HCT116 (cell line): ENCODE measurements at regions not wholly inside any gene's neighbourhood (a gene's known extent, or its start where the extent isn't known, plus 50 kb on each side); places are given as distances from the start of the nearest gene placed in this dataset.

Experiments used
- ATAC-seq: fragments of 200-7000 bp; cut with Tn5 transposase; 2 replicates; pipeline ENCODE4 v1.9.1; 2020; ENCODE audit warnings: mild to moderate bottlenecking, moderate library complexity
- BruUV-seq: library from RNA; stranded (reverse); fragments of 400-500 nt; replicated peaks from 2 replicates; lab custom pipeline; 2021; lab: Mats Ljungman, UMichigan
- CTCF ChIA-PET: fragments of 300-600 bp; sonication (Branson Sonifier 250); formaldehyde crosslinking; loops from one replicate; lab custom pipeline; 2021; ENCODE audit warnings: antibody characterized with exemption; lab: Charles Lee
- POLR2A ChIA-PET: fragments of 300-600, 350-600 bp; sonication (Branson Sonifier 250); formaldehyde crosslinking; loops from one replicate; lab custom pipeline; 2021; ENCODE audit warnings: antibody characterized with exemption; lab: Charles Lee
- RAD21 ChIA-PET, 2 experiments: fragments of 300-600 bp; sonication (Branson Sonifier 250); formaldehyde crosslinking; loops; one replicate each; lab custom pipeline; 2023; ENCODE audit warnings: low total read pairs in 2 of 2; ENCODE audit not compliant: uncharacterized antibody in 2 of 2, unreplicated experiment in 2 of 2, low non-redundant PET in 1 of 2; lab: Charles Lee
- DNase-seq: peaks from one replicate; pipeline ENCODE4 v3.0.0-alpha.2; 2010; ENCODE audit warnings: low read depth, low spot score
- H2AFZ ChIP-seq: fragments of 200-600 bp; shearing (Covaris generic), sonication (generic); 2 replicates; pipeline ENCODE4 v1.6.1; 2017; ENCODE audit warnings: low read depth, mixed run types, mixed read lengths, antibody characterized with exemption, low read length; ENCODE audit not compliant: poor library complexity, severe bottlenecking
- H3K27ac ChIP-seq: 2 replicates; pipeline ENCODE4 v1.5.1; 2012; ENCODE audit warnings: low read depth, low read length
- H3K27me3 ChIP-seq: fragments of 200-600 bp; sonication (generic); 2 replicates; pipeline ENCODE4 v1.6.1; 2016; ENCODE audit warnings: mixed run types, low read length, mixed read lengths; ENCODE audit not compliant: insufficient read depth
- H3K36me3 ChIP-seq, 2 experiments: fragments of 200-500 bp in 1 of 2; fragments of 200-600 bp in 1 of 2; sonication (Bioruptor generic) in 1 of 2; sonication (generic) in 1 of 2; 2 replicates each; pipeline versions ENCODE4 v1.5.1 to v1.6.1; 2014 to 2016; ENCODE audit warnings: low read length in 2 of 2, inconsistent platforms in 1 of 2, mixed read lengths in 1 of 2, mixed run types in 1 of 2; ENCODE audit not compliant: insufficient read depth in 2 of 2, control insufficient read depth in 1 of 2
- H3K4me1 ChIP-seq, 2 experiments: fragments of 200-600 bp in 1 of 2; sonication (generic) in 1 of 2; 2 replicates each; pipeline versions ENCODE4 v1.5.1 to v1.6.1; 2012 to 2017; ENCODE audit warnings: low read length in 2 of 2, inconsistent platforms in 1 of 2, mild to moderate bottlenecking in 1 of 2, mixed read lengths in 1 of 2, mixed run types in 1 of 2, moderate library complexity in 1 of 2; ENCODE audit not compliant: insufficient read depth in 2 of 2, control insufficient read depth in 1 of 2
- H3K4me2 ChIP-seq: fragments of 200-600 bp; sonication (generic); 2 replicates; pipeline ENCODE4 v1.6.1; 2017; ENCODE audit warnings: mixed run types, low read length, mixed read lengths
- H3K4me3 ChIP-seq, 2 experiments: fragments of 200-600 bp in 1 of 2; sonication (generic) in 1 of 2; replicated peaks in 1 of 2; 2 replicates each; pipeline ENCODE4 v1.5.1; 2011 to 2016; ENCODE audit warnings: low read length in 2 of 2, control low read depth in 1 of 2, low read depth in 1 of 2, mild to moderate bottlenecking in 1 of 2, mixed read lengths in 1 of 2, mixed run types in 1 of 2
- H3K79me2 ChIP-seq: fragments of 200-600 bp; sonication (generic); 2 replicates; pipeline ENCODE4 v1.6.1; 2017; ENCODE audit warnings: mild to moderate bottlenecking, mixed run types, low read length, moderate library complexity, mixed read lengths; ENCODE audit not compliant: insufficient read depth
- H3K9ac ChIP-seq: fragments of 200-600 bp; sonication (generic); 2 replicates; pipeline ENCODE4 v1.6.1; 2016; ENCODE audit warnings: low read length, mixed read lengths
- H3K9me2 ChIP-seq: fragments of 200-600 bp; sonication (generic), shearing (Covaris generic); 2 replicates; pipeline ENCODE4 v1.6.1; 2017; ENCODE audit warnings: mixed run types, mild to moderate bottlenecking, moderate library complexity; ENCODE audit not compliant: insufficient read depth
- H3K9me3 ChIP-seq, 2 experiments: fragments of 200-500 bp in 1 of 2; fragments of 200-600 bp in 1 of 2; sonication (Bioruptor generic) in 1 of 2; sonication (generic) in 1 of 2; 2 replicates each; pipeline ENCODE4 v1.6.1; 2014 to 2017; ENCODE audit warnings: low read length in 2 of 2, mixed read lengths in 2 of 2, inconsistent platforms in 1 of 2, low read depth in 1 of 2, mild to moderate bottlenecking in 1 of 2, mixed run types in 1 of 2, moderate library complexity in 1 of 2; ENCODE audit not compliant: control insufficient read depth in 1 of 2, insufficient read depth in 1 of 2
- H4K20me1 ChIP-seq: fragments of 200-600 bp; sonication (generic), shearing (Covaris generic); 2 replicates; pipeline ENCODE4 v1.6.1; 2017; ENCODE audit warnings: mixed run types, mild to moderate bottlenecking, moderate library complexity; ENCODE audit not compliant: insufficient read depth
- CEBPB ChIP-seq: IDR thresholded peaks from 2 replicates; pipeline ENCODE4 v1.6.1; 2012; ENCODE audit warnings: low read depth
- CTCF ChIP-seq, 3 experiments: fragments of 200-600 bp in 1 of 3; sonication (generic) in 1 of 3; IDR thresholded peaks in 2 of 3; conservative IDR thresholded peaks in 1 of 3; 2 replicates each; pipeline ENCODE4 v1.5.1; 2012 to 2017; ENCODE audit warnings: low read depth in 2 of 3, low read length in 2 of 3, antibody characterized with exemption in 1 of 3, borderline replicate concordance in 1 of 3, control low read depth in 1 of 3, mild to moderate bottlenecking in 1 of 3, mixed read lengths in 1 of 3, mixed run types in 1 of 3, moderate library complexity in 1 of 3; ENCODE audit not compliant: insufficient read depth in 1 of 3
- EGR1 ChIP-seq: IDR thresholded peaks from 2 replicates; pipeline ENCODE4 v1.6.1; 2012; ENCODE audit warnings: low read depth
- ELF1 ChIP-seq: IDR thresholded peaks from 2 replicates; pipeline ENCODE4 v1.6.1; 2012; ENCODE audit warnings: low read depth, borderline replicate concordance
- EZH2phosphoT487 ChIP-seq: fragments of 200-600 bp; IDR thresholded peaks from 2 replicates; pipeline ENCODE4 v1.6.1; 2018; ENCODE audit warnings: antibody characterized with exemption, borderline replicate concordance
- FOSL1 ChIP-seq: IDR thresholded peaks from 2 replicates; pipeline ENCODE4 v1.6.1; 2012; ENCODE audit warnings: low read depth
- SIN3A ChIP-seq: IDR thresholded peaks from 2 replicates; pipeline ENCODE4 v1.6.1; 2012; ENCODE audit warnings: low read depth
- SRF ChIP-seq: IDR thresholded peaks from 2 replicates; pipeline ENCODE4 v1.6.1; 2012; ENCODE audit warnings: low read depth
- TCF7L2 ChIP-seq: IDR thresholded peaks from 2 replicates; pipeline ENCODE4 v1.7.0; 2011; ENCODE audit warnings: borderline replicate concordance, inconsistent platforms; ENCODE audit not compliant: insufficient read depth, insufficient read length; ENCODE audit errors: extremely low read depth
- YY1 ChIP-seq: IDR thresholded peaks from 2 replicates; pipeline ENCODE4 v1.6.1; 2011; ENCODE audit warnings: low read length, low read depth, moderate library complexity, mild to moderate bottlenecking; ENCODE audit not compliant: insufficient replicate concordance; ENCODE audit errors: extremely low read depth
- ZFX ChIP-seq: fragments of 450-650 bp; IDR thresholded peaks from 2 replicates; pipeline ENCODE4 v1.6.1; 2017
- ZNF274 ChIP-seq: fragments of 200-500 bp; sonication (Bioruptor generic); IDR thresholded peaks from 2 replicates; pipeline ENCODE4 v1.6.1; 2014; ENCODE audit warnings: mild to moderate bottlenecking, low read depth, low read length, inconsistent platforms
- intact Hi-C: fragments of 100-400 bp; cut with micrococcal nuclease; formaldehyde crosslinking; loops from 2 replicates; pipeline ENCODE4 v1.10.0; 2022

GRCh38 chr6:166834049-166834448, 122.3 kb downstream of the RNASET2 start:
- Histone ChIP-seq H3K9me2 (no peaks in the 10 kb centered on the region), H3K9me3 (no peaks in the 10 kb centered on the region), H3K27ac (no peak overlapping the region), H3K79me2 (no peaks in the 10 kb centered on the region), H2AFZ (no peak overlapping the region)
- ATAC-seq = no peak
- ChIA-PET POLR2A (no interaction called here), CTCF (no interaction called here)
- intact Hi-C loops = no loop called here
- no TSS peak for BruUV-seq
- TF ChIP-seq TCF7L2 = no peak
- no peak for TF ChIP-seq CTCF (IDR thresholded peaks at IDR 0.05 in 2 of 3, conservative IDR thresholded peaks at IDR 0.05 in 1 of 3; ENCODE audit: borderline replicate concordance in 1 of 3, insufficient read depth in 1 of 3, low read depth in 2 of 3, low read length in 2 of 3)
- TF ChIP-seq ZNF274 = no peak
- no peak for TF ChIP-seq FOSL1
- TF ChIP-seq EZH2phosphoT487 = no peak
- TF ChIP-seq EGR1 = no peak
- no peak for TF ChIP-seq SIN3A
- TF ChIP-seq ELF1 = no peak
- TF ChIP-seq ZFX = no peak
- no peak for TF ChIP-seq CEBPB
- TF ChIP-seq SRF = no peak
- no peak for TF ChIP-seq YY1
- TF ChIP-seq, all 23 proteins: peak for 0
- Histone ChIP-seq H3K4me2 (no peak overlapping the region), H3K36me3 (no peaks in the 10 kb centered on the region), H3K4me3 (no peak overlapping the region), H3K9ac (no peak overlapping the region), H3K27me3 (no peaks in the 10 kb centered on the region), H4K20me1 (no peaks in the 10 kb centered on the region), H3K4me1 (no peaks in the 10 kb centered on the region)
- DNase-seq = no peak
- RAD21 ChIA-PET = no interaction called here
